ENCODE measurements at regions not wholly inside any gene's neighbourhood (a gene's known extent, or its start where the extent isn't known, plus 50 kb on each side); places are given as distances from the start of the nearest gene placed in this dataset.

DNA sequence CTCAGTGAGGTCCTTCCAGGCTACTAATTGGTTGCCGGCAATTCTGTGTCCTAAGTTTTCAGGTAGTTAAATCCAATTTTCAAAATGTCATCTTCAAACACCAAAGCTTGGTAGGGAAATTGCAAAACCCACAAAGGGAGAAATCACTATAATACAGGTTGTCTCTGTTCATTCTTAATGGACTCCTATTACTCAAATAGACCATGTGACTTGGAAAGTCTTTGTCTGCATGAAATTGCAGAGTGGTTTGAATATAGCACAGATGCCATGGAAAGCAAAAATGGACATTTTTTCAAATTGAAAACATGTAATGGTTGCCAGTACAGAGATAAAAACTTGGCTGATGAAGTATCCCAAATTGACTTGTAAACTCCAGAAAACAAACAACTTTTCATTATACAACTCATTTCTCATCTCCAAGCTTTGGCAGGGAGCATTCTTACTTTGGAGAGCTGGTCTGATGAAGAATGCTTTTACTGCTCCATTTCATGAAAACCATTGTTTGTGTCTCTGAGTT, 169.5 kb upstream of the PKN2 start:
- TF ChIP-seq POLR2A (IDR thresholded peaks at IDR 0.05) (no peak), CTCF (IDR thresholded peaks at IDR 0.05) (no peak)
